NCI-H1436 (cell line): ENCODE measurements at regions not wholly inside any gene's neighbourhood (a gene's known extent, or its start where the extent isn't known, plus 50 kb on each side); places are given as distances from the start of the nearest gene placed in this dataset.
A peak's percentile ranks its signal among the peaks of the same experiment; 100 is the strongest.
"Not testable (repeated sequence)": the region's sequence is repeated elsewhere in the genome, so short reads cannot be mapped to it uniquely, and the experiment has no call there.

ENCODE experiments used
- DNase-seq: peaks from one replicate; lab custom pipeline; 2025; lab: John Stamatoyannopoulos, UW

DNA sequence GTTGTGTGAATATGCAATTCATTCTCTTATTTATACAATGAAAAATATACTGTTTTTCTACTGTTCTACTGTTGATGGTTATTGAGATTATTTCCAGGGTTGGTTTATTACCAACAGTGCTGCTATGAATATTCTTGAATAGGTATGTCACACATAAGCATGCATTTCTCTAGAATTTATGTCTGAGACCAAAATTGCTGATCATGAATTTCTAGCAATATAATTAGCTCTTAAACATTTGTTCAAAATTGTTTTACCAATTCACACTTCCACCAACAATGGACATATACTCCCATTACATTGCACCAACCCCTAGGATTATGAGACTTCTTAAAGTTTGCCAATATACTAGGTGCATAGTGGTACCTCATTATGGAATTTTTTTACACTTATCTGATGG, 164.1 kb upstream of the KCNQ5 start:
- no peak for DNase-seq

DNA sequence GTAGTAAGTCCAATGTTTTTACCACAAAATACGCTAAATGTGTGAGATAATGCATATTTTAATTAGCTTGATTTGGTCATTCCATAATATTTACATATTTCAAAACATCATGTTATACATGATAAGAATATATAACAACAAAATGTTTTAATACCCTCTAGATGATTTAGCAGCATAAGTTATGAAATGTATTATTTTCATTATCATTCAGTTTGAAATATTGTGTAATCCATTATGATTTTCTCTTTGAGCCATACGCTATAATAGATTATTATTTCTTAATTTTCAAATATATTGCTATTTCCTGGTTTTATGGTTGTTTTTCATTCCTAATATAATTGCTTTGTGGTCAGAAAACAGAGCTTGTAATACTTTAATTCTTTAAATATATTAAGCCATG, 163.3 kb upstream of the KCNQ5 start:
- DNase-seq, result no peak

DNA sequence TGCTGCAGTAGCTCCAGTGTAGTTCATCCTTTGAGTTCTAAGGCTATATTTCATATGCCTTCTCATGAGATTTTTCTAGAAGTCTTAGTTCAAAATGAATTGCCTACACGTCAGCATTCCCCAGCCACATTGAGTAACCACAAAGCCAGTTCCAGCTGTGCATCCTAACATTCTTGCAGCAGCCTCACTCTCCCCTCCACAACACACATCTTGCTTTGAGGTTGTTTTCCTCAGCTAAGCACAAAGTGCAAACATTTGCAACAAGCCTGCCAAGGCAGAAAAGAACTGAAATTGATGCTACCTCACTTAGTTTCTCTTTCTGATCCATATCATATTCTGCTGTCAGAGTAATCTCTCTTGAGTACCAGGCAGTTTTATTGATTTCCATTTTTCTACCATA, 160.7 kb upstream of the KCNQ5 start:
- no peak for DNase-seq

DNA sequence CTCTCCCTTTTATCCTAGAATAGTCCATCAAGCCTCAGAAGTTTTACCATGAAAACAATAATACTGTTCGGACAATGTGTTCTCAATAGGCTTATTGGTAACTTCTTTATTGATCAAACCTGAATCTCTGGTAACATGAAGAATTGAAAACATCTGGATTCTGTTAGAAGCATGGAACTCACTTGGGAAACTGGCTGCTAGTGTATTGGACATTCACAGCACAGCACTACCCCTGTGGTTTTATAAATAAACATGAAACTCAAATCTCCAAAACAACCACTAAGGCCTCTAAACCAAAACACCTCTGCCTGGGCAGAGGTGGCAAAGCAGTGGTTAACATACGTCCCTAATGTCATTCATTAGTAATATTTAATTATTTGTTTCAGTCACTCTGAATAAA, 157.6 kb upstream of the KCNQ5 start:
- no peak for DNase-seq

DNA sequence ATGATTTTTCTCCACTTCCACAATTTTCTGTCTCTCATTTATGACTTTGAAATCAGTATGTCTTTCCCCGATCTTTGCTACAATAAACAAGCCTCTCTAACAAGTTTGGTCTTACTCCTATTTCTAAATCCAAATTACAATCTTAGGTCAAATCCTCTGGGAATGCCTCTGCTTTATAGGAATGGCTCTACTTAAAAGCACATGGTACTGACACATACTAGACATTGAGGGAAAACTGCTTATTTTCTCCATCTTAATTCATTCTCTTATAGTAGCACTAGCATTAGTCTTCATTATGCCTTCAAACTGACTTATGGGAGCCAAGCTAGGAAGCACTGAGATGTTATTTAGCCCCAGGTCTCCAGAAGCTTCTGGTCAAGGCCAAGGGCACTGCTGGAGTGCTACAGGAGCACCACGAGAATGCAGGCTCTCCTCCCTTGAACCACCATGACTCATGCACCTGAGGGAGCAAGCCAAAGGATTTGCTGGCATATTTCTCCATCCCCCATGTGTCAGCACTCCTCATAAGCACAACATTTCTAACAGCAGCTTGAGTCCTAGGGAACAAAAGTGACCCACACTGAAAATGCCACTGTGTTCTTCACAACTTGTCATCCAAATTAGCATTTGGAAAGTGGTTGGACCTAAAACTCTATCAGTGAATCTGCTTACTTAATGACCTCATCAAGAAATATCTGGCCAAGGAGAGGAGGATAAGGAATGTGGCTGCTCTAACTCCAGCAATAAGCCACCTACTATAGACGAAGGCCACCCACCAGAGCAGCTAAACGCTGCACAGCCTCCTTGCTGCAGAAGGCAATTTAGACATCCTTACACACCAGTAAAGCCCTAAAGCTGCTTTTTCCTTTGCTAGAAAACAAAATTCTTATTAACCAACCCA, 156.8 kb upstream of the KCNQ5 start:
- DNase-seq, result no peak

DNA sequence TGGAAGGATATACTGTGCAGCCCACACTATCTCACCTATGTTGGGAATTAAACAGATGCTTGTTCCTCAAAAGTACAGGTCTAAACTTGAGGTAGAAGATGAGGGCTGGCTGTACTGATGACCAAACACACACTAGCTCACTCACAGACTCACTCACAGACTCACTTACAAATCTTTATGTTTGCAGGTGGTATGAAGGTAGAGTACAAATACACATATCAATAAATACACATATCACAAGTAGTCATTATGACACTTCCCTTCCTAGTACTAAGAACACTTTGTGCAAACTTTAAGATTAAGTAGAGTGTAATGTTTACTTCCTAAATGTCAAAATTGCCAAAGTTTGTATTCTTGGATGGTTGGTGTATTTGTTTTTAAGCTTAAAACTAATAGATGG, 155.4 kb upstream of the KCNQ5 start:
- DNase-seq, result no peak

DNA sequence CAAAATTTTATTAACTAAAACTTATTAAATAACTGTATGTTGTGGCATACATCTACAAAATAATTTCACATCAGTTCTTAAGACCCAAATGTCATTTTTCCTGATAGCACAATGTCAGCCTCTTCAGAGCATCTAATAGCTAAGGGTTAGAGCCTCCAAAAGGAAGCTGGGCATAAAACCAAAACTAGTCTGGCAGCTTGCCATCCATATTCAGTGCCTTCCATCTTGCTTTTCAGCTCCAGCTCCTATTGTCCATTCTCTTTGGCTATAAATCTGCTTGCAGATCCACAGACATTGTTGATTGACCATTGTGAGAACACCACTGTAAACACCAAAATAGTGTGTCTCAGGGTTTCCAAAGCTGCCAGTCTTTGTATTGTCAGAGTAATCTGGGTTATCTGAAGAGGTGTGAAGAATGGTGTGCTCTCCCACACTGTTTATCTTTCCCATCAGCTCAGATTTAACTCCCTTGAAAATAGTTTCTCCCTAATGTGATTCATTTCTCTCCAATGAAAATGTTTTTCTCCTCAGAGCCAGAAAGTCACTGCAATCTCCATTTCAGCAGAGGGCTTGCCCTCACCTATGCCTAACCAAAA, 154.8 kb upstream of the KCNQ5 start:
- DNase-seq, result peak; percentile 31

DNA sequence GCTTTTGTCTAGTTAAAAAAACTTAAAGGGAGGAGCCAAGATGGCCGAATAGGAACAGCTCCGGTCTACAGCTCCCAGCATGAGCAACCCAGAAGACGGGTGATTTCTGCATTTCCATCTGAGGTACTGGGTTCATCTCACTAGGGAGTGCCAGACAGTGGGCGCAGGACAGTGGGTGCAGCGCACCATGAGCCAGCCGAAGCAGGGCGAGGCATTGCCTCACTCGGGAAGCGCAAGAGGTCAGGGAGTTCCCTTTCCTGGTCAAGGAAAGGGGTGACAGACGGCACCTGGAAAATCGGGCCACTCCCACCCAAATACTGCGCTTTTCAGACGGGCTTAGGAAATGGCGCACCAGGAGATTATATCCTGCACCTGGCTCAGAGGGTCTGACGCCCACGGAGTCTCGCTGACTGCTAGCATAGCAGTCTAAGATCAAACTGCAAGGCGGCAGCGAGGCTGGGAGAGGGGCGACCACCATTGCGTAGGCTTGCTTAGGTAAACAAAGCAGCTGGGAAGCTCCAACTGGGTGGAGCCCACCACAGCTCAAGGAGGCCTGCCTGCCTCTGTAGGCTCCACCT, 152.4 kb upstream of the KCNQ5 start:
- DNase-seq, result not testable (repeated sequence)

DNA sequence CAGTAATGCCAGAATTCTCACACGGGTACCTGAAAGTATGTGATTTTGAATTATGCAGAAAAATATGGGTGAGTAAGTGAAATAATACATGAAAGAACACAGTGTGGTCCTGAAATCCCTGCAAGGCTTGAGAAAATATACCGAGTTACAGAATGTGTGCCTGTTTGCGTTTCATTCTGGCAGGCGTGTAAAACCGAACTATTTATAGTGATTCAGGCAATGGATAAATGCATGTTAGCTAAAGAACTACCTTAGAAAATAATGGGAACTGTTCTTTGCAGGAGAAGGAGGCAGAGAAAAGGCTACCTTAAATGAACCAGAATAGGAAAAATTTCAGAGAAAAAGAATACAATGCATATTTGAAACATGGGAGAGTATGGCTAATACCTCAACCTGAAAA, 145.8 kb upstream of the KCNQ5 start:
- no peak for DNase-seq

DNA sequence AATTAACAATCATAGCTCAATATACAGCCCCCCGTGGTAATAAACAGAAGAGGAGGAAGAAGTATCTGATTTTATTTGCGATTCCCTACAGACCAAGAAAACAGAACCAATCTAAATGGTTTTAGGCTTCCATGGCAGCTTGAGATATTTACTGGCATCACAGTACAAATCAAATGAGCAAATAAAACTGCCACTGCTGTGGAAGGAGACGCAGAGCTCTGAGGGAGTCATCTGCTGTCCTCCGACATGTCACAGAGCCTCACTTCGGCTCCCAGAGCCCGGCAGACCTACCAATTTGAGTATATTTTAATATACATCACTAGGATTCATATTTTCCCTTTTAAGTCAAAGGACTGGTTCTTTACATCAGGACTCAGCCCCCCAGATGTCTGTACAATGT, 145.2 kb upstream of the KCNQ5 start:
- DNase-seq, result no peak

DNA sequence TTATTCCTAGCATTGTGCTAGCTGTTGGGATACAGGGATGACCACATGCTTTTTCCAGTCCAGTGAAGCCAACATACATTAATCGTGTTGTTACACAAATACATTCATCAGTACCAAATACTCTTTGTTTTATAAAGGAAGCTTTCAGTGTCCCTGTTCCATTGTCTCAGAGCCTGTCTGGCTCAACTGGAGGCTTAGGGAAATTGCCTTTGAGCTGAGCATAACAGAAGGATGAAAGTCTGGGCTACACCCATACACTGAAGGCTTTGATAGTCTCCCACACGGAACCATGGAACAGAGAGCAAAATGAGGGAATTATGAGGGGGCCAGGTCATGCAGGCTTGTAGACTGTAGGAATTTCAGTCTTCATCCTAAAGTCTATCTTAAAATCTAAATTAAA, 126.4 kb upstream of the KCNQ5 start:
- no peak for DNase-seq

DNA sequence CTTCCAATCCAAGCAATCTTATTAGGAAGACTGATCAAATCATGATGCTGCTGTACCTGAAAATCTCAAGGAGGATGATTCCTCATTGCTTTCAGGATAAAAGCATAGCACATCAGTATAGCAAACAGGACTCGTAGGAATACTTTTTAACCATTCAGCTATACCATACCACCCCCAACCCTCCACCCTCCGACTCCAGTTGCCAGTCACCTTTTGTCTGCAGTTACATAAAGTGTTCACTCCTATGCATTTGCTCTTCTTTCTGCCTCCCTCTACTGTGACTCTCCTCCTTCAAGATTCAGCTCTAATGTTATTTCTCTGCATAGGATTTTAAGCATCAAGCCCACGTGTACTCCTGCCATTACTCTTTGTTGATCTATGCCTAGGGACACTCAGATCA, 124.7 kb upstream of the KCNQ5 start:
- DNase-seq, result no peak

DNA sequence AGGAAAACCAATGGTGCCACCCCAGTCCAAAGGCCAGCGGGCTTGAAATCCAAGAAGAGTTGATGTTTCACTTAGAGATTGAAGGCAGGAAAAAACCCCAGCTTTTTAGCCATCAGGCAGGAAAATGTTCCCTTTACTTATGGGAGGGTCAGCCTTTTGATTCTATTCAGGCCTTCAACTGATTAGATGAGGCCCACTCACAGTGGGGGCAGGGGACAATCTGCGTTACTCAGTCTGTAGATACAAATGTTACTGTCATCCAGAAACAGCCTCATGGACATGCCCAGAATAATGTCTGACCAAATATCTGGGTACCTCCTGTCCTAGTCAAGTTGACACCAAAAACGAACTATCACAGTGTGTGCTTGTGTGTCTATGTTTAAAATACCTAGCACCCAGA, 121.2 kb upstream of the KCNQ5 start:
- DNase-seq, result no peak

DNA sequence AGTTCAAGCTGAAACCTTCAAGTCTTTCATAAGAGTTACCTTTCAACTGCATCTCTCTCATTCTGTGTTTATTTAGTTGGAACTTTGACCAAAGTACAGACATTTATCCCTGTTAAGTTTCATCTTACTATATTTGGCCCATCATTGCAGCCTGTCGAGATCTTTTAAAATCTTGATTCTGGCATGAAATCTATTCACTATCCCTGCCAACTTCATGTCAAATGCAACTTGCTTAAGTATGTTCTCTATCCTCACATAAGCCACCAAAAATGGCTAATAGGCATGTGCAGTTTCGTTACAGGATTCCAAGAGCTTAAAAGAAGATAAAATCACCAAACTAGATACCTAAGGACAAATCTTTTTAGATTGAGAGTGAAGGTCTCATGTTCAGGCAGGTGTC, 117.5 kb upstream of the KCNQ5 start:
- no peak for DNase-seq

DNA sequence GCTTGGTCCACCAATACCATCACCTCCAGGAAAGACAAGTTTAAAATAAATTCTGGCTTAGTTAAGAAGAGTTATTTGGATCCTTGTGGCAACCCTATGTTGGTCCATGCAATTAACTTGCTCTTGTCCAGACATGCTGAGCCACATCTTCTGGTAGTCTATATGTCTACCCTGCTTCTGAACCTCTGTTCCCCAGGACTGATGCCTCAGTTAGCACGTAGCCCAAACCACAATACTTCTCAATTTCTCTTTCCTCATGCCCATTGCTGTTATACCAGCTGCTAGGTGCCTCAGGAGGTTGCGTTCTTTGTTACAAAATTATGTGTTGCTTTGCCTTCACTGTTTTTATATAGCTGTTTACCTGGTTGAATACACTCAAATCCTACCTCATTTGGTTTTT, 116.4 kb upstream of the KCNQ5 start:
- DNase-seq, result peak; percentile 54

DNA sequence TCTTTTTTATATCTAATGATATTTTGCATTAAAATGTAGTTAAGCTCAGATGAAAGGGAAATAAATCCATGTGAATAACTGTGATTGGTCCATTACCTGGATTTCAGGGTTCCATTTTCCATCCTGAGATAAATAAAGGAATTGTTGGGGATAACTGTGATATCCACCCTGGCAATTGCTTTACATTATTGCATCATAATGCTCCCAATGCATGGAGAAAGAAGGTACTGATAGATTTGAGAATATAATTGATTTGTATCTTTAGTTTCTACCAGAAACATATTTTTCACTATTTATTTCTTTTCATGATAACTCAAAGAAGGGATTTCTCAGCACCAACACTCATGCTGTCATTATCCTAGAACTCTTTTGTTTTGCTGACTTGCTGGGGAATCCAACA, 102.0 kb upstream of the KCNQ5 start:
- DNase-seq, result no peak

DNA sequence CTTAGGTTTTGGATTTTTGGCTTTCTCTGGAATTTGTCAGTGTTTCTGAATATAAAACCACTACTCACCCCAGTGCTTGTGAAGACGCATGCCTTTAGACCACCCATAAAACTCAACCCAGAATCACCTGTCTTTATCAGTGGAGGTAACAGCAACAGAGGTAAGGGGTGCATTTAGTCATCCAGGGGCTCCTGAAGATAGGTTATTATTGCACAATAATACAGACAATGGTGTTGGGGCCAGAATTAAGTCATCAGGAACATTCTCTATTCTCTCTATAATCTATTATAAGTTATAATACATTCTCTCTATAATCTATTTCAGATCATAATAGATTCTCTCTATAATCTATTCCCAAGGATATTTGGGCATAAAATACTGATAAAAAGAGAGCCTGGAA, 100.2 kb upstream of the KCNQ5 start:
- DNase-seq, result no peak

DNA sequence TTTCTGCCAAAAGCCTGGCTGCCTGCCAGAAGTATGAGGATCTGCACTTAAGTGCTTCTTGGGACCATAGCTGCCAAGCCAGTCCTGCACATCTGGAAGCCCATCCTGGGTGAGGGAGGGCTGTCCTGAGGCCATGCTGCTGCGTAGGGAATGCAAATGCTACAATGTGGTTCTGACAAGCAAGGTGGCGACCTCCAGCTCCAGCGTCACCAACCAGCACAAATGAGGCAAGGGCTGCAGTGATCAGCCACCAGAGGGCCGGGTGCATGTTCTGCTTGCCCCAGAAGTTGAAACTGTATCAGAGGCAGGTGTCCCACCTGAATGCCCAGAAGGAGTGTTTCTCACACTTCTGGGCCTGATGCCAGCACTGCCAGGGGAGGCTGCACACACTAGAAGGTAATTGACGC, 99.1 kb upstream of the KCNQ5 start:
- DNase-seq, result peak; percentile 89

DNA sequence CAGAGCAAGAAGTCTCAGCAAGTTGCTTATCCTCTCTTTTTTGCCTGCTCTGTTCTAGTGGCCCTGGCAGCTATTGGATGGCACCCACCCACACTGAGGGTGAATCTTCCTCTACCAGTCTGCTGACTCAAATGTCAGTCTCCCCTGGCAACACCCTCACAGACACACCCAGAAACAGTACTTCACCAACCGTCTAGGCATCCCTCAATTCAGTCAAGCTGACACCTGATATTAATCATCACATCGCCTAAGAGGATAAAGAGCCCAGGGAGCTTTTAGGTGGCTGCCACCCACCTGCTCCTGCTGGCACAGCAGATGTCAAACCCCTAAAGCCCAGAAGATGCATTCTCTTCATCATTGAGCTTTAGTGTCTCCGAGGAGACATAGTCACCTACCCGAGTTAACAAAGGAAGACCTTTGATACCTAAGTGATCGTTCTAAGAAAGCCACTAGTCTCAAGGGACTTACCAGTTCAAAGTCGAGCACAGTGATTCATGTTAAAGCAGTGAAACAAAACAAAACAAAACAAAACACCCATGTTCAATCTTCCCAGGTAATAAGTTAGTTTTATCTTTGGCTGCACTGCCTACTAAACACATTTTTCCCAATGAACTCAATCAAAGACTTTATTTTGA, 97.7 kb upstream of the KCNQ5 start:
- DNase-seq, result peak; percentile 85

DNA sequence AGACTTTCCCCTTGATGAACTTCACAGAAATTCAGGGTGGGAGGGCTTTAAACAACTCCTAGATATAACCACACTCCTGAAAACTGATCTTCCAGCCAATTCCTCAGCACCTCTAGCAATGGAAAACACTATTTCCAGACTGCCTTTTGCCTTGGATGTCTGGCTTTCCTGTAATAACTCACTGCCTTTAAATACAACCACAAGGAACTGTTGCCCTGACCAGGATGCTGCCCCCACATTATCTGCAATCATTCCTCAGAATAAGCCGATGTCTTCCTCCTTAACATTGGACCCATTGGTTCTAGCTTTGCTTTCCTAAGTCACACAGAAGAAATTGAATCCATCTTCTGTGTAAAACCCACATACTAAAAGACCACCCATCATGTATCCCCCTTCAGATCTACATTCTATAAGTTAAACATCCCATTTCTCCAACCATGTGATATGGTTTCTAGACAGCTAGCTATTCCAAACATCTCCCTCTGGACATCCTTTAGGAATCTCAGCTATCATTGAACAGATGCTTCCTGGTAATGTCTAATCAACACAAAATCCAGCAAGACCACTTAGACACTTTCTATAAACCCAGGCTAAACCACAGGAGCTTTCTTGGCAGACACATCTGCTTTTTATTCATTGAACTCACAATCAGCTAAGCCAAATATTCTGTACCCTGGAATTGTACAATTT, 95.9 kb upstream of the KCNQ5 start:
- DNase-seq, result no peak

DNA sequence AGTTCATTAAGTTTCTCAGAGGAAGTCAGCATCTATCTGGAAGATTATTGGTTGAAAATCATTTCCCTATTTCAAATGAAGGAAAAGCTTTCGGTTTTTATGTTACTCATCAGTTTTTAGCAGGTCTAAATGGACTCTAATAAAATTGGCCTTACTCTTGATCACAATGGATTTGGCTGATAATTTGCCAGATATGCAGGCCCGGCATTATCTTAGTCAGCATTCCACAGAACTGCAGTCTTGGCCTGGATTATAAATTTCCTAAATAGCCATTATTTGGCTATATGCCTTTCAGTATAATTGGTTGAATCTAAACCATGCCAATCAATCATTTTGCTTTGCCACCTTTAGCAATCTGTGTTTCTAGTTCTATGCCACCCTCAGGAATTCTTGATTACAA, 91.7 kb upstream of the KCNQ5 start:
- no peak for DNase-seq

DNA sequence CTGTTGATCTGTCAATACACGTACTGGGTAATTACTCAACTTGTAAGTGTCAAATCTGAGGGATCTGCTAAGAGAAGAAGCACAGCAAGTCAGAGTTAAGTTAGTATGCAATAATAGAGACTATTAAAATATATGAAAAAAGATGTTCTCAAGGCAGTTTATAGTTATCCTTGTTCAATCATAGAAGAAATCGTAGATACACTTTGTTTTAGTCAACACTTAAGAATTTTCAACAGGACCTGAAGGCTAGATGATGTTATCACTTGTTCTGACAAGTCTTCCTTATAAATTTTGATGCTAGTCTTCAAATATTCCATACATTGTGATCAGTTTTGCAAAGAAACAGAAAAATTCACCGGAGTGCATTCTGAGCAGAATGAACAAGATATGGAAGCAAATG, 91.1 kb upstream of the KCNQ5 start:
- no peak for DNase-seq
